ENCODE measurements at regions not wholly inside any gene's neighbourhood (a gene's known extent, or its start where the extent isn't known, plus 50 kb on each side); places are given as distances from the start of the nearest gene placed in this dataset.

GRCh38 chr5:27276119-27276518 lies 237.7 kb upstream of the CDH9 start:
- H3K27me3 ChIP-seq (ENCODE audit: insufficient read depth, poor library complexity, severe bottlenecking): no peaks in the 10 kb centered on the region
- DNase-seq (ENCODE audit: low spot score) (no peak), ATAC-seq (ENCODE audit: low read depth) (no peak)
- TF ChIP-seq CTCF (IDR thresholded peaks at IDR 0.05; ENCODE audit: poor library complexity, severe bottlenecking): no peak
- H3K36me3 ChIP-seq (ENCODE audit: low read depth): no peaks in the 10 kb centered on the region
- no peaks in the 10 kb centered on the region for H3K4me1 ChIP-seq (ENCODE audit: insufficient read depth, poor library complexity, severe bottlenecking)
- no peak overlapping the region for H3K4me3 ChIP-seq (ENCODE audit: severe bottlenecking)
- H3K27ac ChIP-seq (ENCODE audit: poor library complexity, severe bottlenecking): no peak overlapping the region
- H3K9me3 ChIP-seq (ENCODE audit: severe bottlenecking): no peaks in the 10 kb centered on the region

GRCh38 chr5:27275345-27275744 lies 237.0 kb upstream of the CDH9 start:
- no peaks in the 10 kb centered on the region for H3K4me1 ChIP-seq (ENCODE audit: insufficient read depth, poor library complexity, severe bottlenecking)
- no peak for DNase-seq (ENCODE audit: low spot score)
- H3K27me3 ChIP-seq (ENCODE audit: insufficient read depth, poor library complexity, severe bottlenecking): no peaks in the 10 kb centered on the region
- no peak overlapping the region for H3K4me3 ChIP-seq (ENCODE audit: severe bottlenecking)
- no peaks in the 10 kb centered on the region for H3K36me3 ChIP-seq (ENCODE audit: low read depth)
- H3K9me3 ChIP-seq (ENCODE audit: severe bottlenecking): no peaks in the 10 kb centered on the region
- TF ChIP-seq CTCF (IDR thresholded peaks at IDR 0.05; ENCODE audit: poor library complexity, severe bottlenecking): no peak
- H3K27ac ChIP-seq (ENCODE audit: poor library complexity, severe bottlenecking): no peak overlapping the region
- no peak for ATAC-seq (ENCODE audit: low read depth)

DNA sequence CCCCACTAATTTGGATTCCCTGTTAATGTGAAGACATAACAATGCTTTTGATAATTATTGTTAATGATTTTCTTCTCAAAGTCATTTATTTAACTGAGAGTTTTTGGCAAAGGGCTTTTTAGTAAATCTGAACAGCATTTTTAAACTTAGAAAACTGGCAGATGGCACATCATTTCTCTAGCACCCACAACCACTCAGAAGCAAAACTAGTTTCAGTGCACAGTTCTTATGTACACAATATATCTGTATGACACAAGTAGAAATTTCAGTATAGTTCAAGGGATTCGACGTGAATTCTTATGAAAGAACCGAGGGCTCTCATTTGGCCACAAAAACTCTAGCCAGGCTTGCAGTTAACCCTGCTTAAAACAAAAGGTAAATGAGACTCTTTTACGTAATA lies 231.4 kb upstream of the CDH9 start:
- Histone ChIP-seq H3K27me3 (ENCODE audit: insufficient read depth, poor library complexity, severe bottlenecking) (no peaks in the 10 kb centered on the region), H3K4me1 (ENCODE audit: insufficient read depth, poor library complexity, severe bottlenecking) (no peaks in the 10 kb centered on the region), H3K27ac (ENCODE audit: poor library complexity, severe bottlenecking) (no peak overlapping the region), H3K4me3 (ENCODE audit: severe bottlenecking) (no peak overlapping the region), H3K36me3 (ENCODE audit: low read depth) (no peaks in the 10 kb centered on the region), H3K9me3 (ENCODE audit: severe bottlenecking) (no peaks in the 10 kb centered on the region)
- no peak for TF ChIP-seq CTCF (IDR thresholded peaks at IDR 0.05; ENCODE audit: poor library complexity, severe bottlenecking)
- ATAC-seq (ENCODE audit: low read depth) (no peak), DNase-seq (ENCODE audit: low spot score) (no peak)

- DNase-seq (ENCODE audit: low spot score) (no peak), ATAC-seq (ENCODE audit: low read depth) (no peak)
- no peak for TF ChIP-seq CTCF (IDR thresholded peaks at IDR 0.05; ENCODE audit: poor library complexity, severe bottlenecking)
- Histone ChIP-seq H3K27me3 (ENCODE audit: insufficient read depth, poor library complexity, severe bottlenecking) (no peaks in the 10 kb centered on the region), H3K36me3 (ENCODE audit: low read depth) (no peaks in the 10 kb centered on the region), H3K27ac (ENCODE audit: poor library complexity, severe bottlenecking) (no peak overlapping the region), H3K4me1 (ENCODE audit: insufficient read depth, poor library complexity, severe bottlenecking) (no peaks in the 10 kb centered on the region), H3K4me3 (ENCODE audit: severe bottlenecking) (no peak overlapping the region), H3K9me3 (ENCODE audit: severe bottlenecking) (no peaks in the 10 kb centered on the region)
Measured at GRCh38 chr5:27267209-27267824, 228.9 kb upstream of the CDH9 start.

DNA sequence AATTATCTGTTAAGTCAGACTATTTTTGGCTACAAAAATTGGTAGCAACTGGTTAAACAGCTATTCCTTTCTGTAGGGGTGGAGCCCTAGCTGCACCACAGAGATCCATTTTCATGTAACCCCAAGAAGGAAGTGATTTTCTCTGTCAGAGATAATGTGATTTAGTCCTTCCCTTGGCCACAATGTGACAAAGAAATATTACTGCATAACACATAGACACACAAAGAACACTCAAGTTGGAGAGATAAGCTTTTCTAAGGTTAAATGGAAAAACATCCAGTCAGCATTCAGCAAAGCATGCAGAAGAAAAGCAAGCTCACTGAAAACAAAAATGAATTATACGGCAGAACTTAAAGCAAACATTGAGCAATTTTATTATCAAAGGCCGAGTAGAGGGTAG lies 227.8 kb upstream of the CDH9 start:
- Histone ChIP-seq H3K27ac (ENCODE audit: poor library complexity, severe bottlenecking) (no peak overlapping the region), H3K4me1 (ENCODE audit: insufficient read depth, poor library complexity, severe bottlenecking) (no peaks in the 10 kb centered on the region), H3K36me3 (ENCODE audit: low read depth) (no peaks in the 10 kb centered on the region), H3K27me3 (ENCODE audit: insufficient read depth, poor library complexity, severe bottlenecking) (no peaks in the 10 kb centered on the region), H3K4me3 (ENCODE audit: severe bottlenecking) (no peak overlapping the region), H3K9me3 (ENCODE audit: severe bottlenecking) (no peaks in the 10 kb centered on the region)
- no peak for TF ChIP-seq CTCF (IDR thresholded peaks at IDR 0.05; ENCODE audit: poor library complexity, severe bottlenecking)
- ATAC-seq (ENCODE audit: low read depth) (no peak), DNase-seq (ENCODE audit: low spot score) (no peak)
